HEK293 (cell line): ENCODE measurements at regions not wholly inside any gene's neighbourhood (a gene's known extent, or its start where the extent isn't known, plus 50 kb on each side); places are given as distances from the start of the nearest gene placed in this dataset.

ENCODE experiments used
- CTCF ChIA-PET: fragments of 350-600 bp; formaldehyde crosslinking; extraction: SDS; loops from one replicate; lab custom pipeline; 2021; ENCODE audit warnings: antibody characterized with exemption; lab: Yijun Ruan, JAX
- POLR2A ChIA-PET: fragments of 300-600 bp; formaldehyde crosslinking; extraction: SDS; loops from one replicate; lab custom pipeline; 2020; ENCODE audit warnings: antibody characterized with exemption, inconsistent platforms; lab: Yijun Ruan, JAX
- H3K27ac ChIP-seq: fragments of 200-500 bp; sonication (Bioruptor generic); 2 replicates; pipeline ENCODE4 v1.5.1; 2014; ENCODE audit warnings: low read depth, low read length, control low read depth, inconsistent platforms; ENCODE audit errors: extremely low read depth
- H3K36me3 ChIP-seq, 2 experiments: fragments of 200-500 bp in 1 of 2; sonication (Bioruptor generic) in 1 of 2; 1 replicate in 1 of 2; 2 replicates in 1 of 2; pipeline ENCODE4 v1.5.1; 2014 to 2017; ENCODE audit warnings: inconsistent platforms in 2 of 2, low read length in 2 of 2; ENCODE audit not compliant: control insufficient read depth in 2 of 2, insufficient read depth in 1 of 2
- H3K4me1 ChIP-seq: fragments of 200-500 bp; sonication (Bioruptor generic); 2 replicates; pipeline ENCODE4 v1.5.1; 2014; ENCODE audit warnings: mild to moderate bottlenecking, low read length, inconsistent platforms; ENCODE audit not compliant: control insufficient read depth, insufficient read depth
- H3K4me3 ChIP-seq: 2 replicates; pipeline ENCODE4 v1.5.1; 2011; ENCODE audit warnings: low read depth, mild to moderate bottlenecking, control low read depth, low read length, moderate library complexity
- H3K9me3 ChIP-seq: fragments of 200-500 bp; sonication (Bioruptor generic); 2 replicates; pipeline ENCODE4 v1.5.1; 2014; ENCODE audit warnings: low read depth, low read length, inconsistent platforms; ENCODE audit not compliant: control insufficient read depth, insufficient read depth
- EGR2 ChIP-seq: fragments of 450-650 bp; formaldehyde crosslinking; IDR thresholded peaks from 2 replicates; pipeline ENCODE4 v1.5.1; 2016; ENCODE audit warnings: low read depth, missing biosample characterization, missing genetic modification characterization
- IKZF3 ChIP-seq: fragments of 450-650 bp; IDR thresholded peaks from 2 replicates; pipeline ENCODE4 v1.5.0; 2018; ENCODE audit warnings: missing biosample characterization, mild to moderate bottlenecking, missing genetic modification characterization, moderate library complexity
- KLF16 ChIP-seq: fragments of 450-650 bp; formaldehyde crosslinking; IDR thresholded peaks from 2 replicates; pipeline ENCODE4 v1.5.1; 2017; ENCODE audit warnings: missing biosample characterization, missing genetic modification characterization
- OVOL3 ChIP-seq: fragments of 450-650 bp; formaldehyde crosslinking; IDR thresholded peaks from 2 replicates; pipeline ENCODE4 v1.5.1; 2016; ENCODE audit warnings: missing biosample characterization, missing genetic modification characterization
- SETDB1 ChIP-seq: IDR thresholded peaks from one replicate; pipeline ENCODE4 v1.6.1; 2017; ENCODE audit warnings: mild to moderate bottlenecking, low read length, moderate library complexity, mixed read lengths; ENCODE audit not compliant: insufficient read length
- TRIM28 ChIP-seq: IDR thresholded peaks from 2 replicates; pipeline ENCODE4 v1.6.1; 2011; ENCODE audit warnings: low read length, control low read depth, borderline replicate concordance
- ZEB2 ChIP-seq: fragments of 450-650 bp; formaldehyde crosslinking; IDR thresholded peaks from 2 replicates; pipeline ENCODE4 v1.5.1; 2016; ENCODE audit warnings: missing biosample characterization, missing genetic modification characterization
- ZNF114 ChIP-seq: fragments of 450-650 bp; formaldehyde crosslinking; IDR thresholded peaks from 2 replicates; pipeline ENCODE4 v1.5.0; 2017; ENCODE audit warnings: missing biosample characterization, missing genetic modification characterization
- ZNF140 ChIP-seq: fragments of 450-650 bp; formaldehyde crosslinking; IDR thresholded peaks from 2 replicates; pipeline ENCODE4 v1.5.1; 2016; ENCODE audit warnings: missing biosample characterization, missing genetic modification characterization
- ZNF529 ChIP-seq: fragments of 450-650 bp; formaldehyde crosslinking; IDR thresholded peaks from 2 replicates; pipeline ENCODE4 v1.5.1; 2017; ENCODE audit warnings: missing genetic modification characterization, missing biosample characterization; ENCODE audit not compliant: insufficient replicate concordance
- ZNF658 ChIP-seq: fragments of 450-650 bp; formaldehyde crosslinking; IDR thresholded peaks from 2 replicates; pipeline ENCODE4; 2016; ENCODE audit warnings: missing biosample characterization, missing genetic modification characterization
- ZNF792 ChIP-seq: fragments of 450-650 bp; formaldehyde crosslinking; IDR thresholded peaks from 2 replicates; pipeline ENCODE4 v1.5.1; 2016; ENCODE audit warnings: missing biosample characterization, missing genetic modification characterization
- TF ChIP-seq, protein P1 (sequence below): fragments of 450-650 bp; formaldehyde crosslinking; IDR thresholded peaks from 2 replicates; pipeline ENCODE4 v1.5.1; 2016; ENCODE audit warnings: missing biosample characterization, missing genetic modification characterization
- TF ChIP-seq, protein P2 (sequence below): fragments of 450-650 bp; formaldehyde crosslinking; IDR thresholded peaks from 2 replicates; pipeline ENCODE4 v1.5.1; 2017; ENCODE audit warnings: missing biosample characterization, missing genetic modification characterization
- TF ChIP-seq, protein P3 (sequence below): fragments of 450-650 bp; formaldehyde crosslinking; IDR thresholded peaks from 2 replicates; pipeline ENCODE4 v1.5.1; 2016; ENCODE audit warnings: missing biosample characterization, missing genetic modification characterization
- TF ChIP-seq, protein P4 (sequence below): fragments of 450-650 bp; formaldehyde crosslinking; optimal IDR thresholded peaks from 2 replicates; pipeline ENCODE3; 2016; ENCODE audit warnings: missing biosample characterization, mild to moderate bottlenecking, missing genetic modification characterization
- TF ChIP-seq, protein P5 (sequence below): fragments of 450-650 bp; formaldehyde crosslinking; IDR thresholded peaks from 2 replicates; pipeline ENCODE4 v1.5.1; 2016; ENCODE audit warnings: missing biosample characterization, missing genetic modification characterization
- TF ChIP-seq, protein P6 (sequence below): fragments of 450-650 bp; formaldehyde crosslinking; IDR thresholded peaks from 2 replicates; pipeline ENCODE4 v1.5.1; 2016; ENCODE audit warnings: missing biosample characterization, missing genetic modification characterization
- TF ChIP-seq, protein P7 (sequence below): fragments of 450-650 bp; formaldehyde crosslinking; IDR thresholded peaks from 2 replicates; pipeline ENCODE4 v1.5.1; 2017; ENCODE audit warnings: missing biosample characterization, missing genetic modification characterization

DNA sequence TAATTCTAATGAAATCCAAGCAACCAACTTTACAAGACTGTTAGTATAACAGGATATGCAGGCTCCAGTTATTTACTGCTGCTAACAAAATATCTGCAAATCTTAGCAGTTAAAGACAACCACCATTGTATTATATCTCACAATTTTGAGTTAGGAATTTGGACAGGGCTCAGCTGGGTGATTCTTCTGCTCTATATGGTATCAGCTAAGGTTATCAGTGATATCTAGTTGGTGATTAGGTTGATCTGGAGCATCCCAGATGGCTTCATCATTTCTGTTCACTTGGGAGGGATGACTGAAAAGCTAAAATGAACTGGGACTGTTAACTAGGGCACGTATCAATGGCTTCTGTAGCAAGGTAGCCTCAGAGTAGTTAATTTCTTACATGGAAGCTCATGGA lies 105.7 kb downstream of the MBL2 start:
- no peaks in the 10 kb centered on the region for H3K4me1 ChIP-seq
- no peaks in the 10 kb centered on the region for H3K36me3 ChIP-seq
- no peaks in the 10 kb centered on the region for H3K9me3 ChIP-seq
- H3K4me3 ChIP-seq, result no peak overlapping the region
- ChIA-PET CTCF (interaction anchor here (1.5 kb wide), 2 partner anchors 23 to 63 kb away, joined by 5 to 6 read pairs; no protein-coding TSS in a partner anchor), POLR2A (no interaction called here)
- H3K27ac ChIP-seq, result no peak overlapping the region
- TF ChIP-seq TRIM28, result peak; percentile 96; the same call in 1 of the 2 replicates
- TF ChIP-seq KLF16 (tag by site-specific recombination), result no peak
- no peak for TF ChIP-seq EGR2 (tag by site-specific recombination)
- peak; percentile 93 for TF ChIP-seq SETDB1

DNA sequence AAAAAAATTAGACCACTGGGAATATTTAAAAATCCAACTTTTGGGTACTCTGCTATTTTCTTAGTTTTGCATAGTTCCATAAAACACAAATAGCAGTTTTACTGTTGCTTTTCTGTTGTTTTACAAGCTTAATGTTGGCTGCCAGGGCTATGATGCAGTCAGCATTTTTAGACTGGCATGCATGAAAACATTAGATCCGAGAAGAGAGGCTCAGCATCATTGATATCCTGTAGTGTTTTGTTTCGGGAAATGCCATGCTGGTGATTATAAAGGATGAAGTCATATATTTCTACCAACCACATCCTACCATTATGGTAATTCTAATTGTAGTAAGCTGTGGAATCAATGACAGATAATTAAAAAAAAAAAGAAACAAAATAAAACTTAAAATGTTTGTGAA lies 104.6 kb downstream of the MBL2 start:
- ChIA-PET POLR2A (no interaction called here), CTCF (no interaction called here)
- no peak for TF ChIP-seq ZNF658 (tag by site-specific recombination)
- H3K4me3 ChIP-seq, result no peak overlapping the region
- H3K27ac ChIP-seq, result no peak overlapping the region
- no peaks in the 10 kb centered on the region for H3K4me1 ChIP-seq
- no peaks in the 10 kb centered on the region for H3K9me3 ChIP-seq
- no peaks in the 10 kb centered on the region for H3K36me3 ChIP-seq

DNA sequence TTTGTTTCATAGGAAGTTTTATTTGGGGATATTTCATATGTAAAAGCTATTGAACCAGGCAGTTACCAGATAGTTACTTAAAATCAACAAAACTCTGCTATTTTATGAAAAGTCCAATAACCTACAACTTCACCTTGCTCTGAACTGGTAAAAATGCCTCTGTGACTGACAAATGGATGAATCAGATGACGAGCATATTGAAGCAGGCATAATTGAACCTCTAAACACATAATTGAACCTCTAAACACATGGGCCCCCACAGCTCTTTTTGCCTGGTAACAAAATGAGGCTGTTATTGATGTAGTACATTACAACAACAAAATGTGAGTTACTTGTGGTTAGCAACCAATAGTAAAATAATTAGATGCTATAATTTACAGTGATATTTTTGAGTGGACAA lies 99.7 kb downstream of the MBL2 start:
- Histone ChIP-seq H3K4me3 (no peak overlapping the region), H3K36me3 (no peaks in the 10 kb centered on the region), H3K27ac (no peak overlapping the region), H3K4me1 (no peaks in the 10 kb centered on the region), H3K9me3 (no peaks in the 10 kb centered on the region)
- ChIA-PET POLR2A (no interaction called here), CTCF (interaction anchor here (1.6 kb wide), 1 partner anchor 29 kb away, joined by 6 read pairs; no protein-coding TSS in a partner anchor)
- TF ChIP-seq, protein P1, sequence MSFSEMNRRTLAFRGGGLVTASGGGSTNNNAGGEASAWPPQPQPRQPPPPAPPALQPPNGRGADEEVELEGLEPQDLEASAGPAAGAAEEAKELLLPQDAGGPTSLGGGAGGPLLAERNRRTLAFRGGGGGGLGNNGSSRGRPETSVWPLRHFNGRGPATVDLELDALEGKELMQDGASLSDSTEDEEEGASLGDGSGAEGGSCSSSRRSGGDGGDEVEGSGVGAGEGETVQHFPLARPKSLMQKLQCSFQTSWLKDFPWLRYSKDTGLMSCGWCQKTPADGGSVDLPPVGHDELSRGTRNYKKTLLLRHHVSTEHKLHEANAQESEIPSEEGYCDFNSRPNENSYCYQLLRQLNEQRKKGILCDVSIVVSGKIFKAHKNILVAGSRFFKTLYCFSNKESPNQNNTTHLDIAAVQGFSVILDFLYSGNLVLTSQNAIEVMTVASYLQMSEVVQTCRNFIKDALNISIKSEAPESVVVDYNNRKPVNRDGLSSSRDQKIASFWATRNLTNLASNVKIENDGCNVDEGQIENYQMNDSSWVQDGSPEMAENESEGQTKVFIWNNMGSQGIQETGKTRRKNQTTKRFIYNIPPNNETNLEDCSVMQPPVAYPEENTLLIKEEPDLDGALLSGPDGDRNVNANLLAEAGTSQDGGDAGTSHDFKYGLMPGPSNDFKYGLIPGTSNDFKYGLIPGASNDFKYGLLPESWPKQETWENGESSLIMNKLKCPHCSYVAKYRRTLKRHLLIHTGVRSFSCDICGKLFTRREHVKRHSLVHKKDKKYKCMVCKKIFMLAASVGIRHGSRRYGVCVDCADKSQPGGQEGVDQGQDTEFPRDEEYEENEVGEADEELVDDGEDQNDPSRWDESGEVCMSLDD (tag by site-specific recombination), result no peak
- TF ChIP-seq, protein P2, sequence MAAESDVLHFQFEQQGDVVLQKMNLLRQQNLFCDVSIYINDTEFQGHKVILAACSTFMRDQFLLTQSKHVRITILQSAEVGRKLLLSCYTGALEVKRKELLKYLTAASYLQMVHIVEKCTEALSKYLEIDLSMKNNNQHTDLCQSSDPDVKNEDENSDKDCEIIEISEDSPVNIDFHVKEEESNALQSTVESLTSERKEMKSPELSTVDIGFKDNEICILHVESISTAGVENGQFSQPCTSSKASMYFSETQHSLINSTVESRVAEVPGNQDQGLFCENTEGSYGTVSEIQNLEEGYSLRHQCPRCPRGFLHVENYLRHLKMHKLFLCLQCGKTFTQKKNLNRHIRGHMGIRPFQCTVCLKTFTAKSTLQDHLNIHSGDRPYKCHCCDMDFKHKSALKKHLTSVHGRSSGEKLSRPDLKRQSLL (tag by site-specific recombination), result no peak
- no peak for TF ChIP-seq OVOL3 (tag by site-specific recombination)
- TF ChIP-seq, protein P3, sequence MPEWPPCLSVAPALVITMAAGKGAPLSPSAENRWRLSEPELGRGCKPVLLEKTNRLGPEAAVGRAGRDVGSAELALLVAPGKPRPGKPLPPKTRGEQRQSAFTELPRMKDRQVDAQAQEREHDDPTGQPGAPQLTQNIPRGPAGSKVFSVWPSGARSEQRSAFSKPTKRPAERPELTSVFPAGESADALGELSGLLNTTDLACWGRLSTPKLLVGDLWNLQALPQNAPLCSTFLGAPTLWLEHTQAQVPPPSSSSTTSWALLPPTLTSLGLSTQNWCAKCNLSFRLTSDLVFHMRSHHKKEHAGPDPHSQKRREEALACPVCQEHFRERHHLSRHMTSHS, result no peak
- TF ChIP-seq, protein P4, sequence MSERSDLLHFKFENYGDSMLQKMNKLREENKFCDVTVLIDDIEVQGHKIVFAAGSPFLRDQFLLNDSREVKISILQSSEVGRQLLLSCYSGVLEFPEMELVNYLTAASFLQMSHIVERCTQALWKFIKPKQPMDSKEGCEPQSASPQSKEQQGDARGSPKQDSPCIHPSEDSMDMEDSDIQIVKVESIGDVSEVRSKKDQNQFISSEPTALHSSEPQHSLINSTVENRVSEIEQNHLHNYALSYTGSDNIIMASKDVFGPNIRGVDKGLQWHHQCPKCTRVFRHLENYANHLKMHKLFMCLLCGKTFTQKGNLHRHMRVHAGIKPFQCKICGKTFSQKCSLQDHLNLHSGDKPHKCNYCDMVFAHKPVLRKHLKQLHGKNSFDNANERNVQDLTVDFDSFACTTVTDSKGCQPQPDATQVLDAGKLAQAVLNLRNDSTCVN, result no peak
- no peak for TF ChIP-seq ZNF114 (tag by site-specific recombination)
- no peak for TF ChIP-seq ZNF140
- no peak for TF ChIP-seq ZNF792 (tag by site-specific recombination)
- no peak for TF ChIP-seq ZNF529 (tag by site-specific recombination)
- TF ChIP-seq ZEB2, result no peak
- no peak for TF ChIP-seq IKZF3 (tag by site-specific recombination)
- TF ChIP-seq, protein P5, sequence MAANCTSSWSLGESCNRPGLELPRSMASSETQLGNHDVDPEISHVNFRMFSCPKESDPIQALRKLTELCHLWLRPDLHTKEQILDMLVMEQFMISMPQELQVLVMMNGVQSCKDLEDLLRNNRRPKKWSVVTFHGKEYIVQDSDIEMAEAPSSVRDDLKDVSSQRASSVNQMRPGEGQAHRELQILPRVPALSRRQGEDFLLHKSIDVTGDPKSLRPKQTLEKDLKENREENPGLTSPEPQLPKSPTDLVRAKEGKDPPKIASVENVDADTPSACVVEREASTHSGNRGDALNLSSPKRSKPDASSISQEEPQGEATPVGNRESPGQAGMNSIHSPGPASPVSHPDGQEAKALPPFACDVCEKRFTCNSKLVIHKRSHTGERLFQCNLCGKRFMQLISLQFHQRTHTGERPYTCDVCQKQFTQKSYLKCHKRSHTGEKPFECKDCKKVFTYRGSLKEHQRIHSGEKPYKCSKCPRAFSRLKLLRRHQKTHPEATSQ (tag by site-specific recombination), result no peak
- TF ChIP-seq, protein P6, sequence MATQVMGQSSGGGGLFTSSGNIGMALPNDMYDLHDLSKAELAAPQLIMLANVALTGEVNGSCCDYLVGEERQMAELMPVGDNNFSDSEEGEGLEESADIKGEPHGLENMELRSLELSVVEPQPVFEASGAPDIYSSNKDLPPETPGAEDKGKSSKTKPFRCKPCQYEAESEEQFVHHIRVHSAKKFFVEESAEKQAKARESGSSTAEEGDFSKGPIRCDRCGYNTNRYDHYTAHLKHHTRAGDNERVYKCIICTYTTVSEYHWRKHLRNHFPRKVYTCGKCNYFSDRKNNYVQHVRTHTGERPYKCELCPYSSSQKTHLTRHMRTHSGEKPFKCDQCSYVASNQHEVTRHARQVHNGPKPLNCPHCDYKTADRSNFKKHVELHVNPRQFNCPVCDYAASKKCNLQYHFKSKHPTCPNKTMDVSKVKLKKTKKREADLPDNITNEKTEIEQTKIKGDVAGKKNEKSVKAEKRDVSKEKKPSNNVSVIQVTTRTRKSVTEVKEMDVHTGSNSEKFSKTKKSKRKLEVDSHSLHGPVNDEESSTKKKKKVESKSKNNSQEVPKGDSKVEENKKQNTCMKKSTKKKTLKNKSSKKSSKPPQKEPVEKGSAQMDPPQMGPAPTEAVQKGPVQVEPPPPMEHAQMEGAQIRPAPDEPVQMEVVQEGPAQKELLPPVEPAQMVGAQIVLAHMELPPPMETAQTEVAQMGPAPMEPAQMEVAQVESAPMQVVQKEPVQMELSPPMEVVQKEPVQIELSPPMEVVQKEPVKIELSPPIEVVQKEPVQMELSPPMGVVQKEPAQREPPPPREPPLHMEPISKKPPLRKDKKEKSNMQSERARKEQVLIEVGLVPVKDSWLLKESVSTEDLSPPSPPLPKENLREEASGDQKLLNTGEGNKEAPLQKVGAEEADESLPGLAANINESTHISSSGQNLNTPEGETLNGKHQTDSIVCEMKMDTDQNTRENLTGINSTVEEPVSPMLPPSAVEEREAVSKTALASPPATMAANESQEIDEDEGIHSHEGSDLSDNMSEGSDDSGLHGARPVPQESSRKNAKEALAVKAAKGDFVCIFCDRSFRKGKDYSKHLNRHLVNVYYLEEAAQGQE (tag by site-specific recombination), result no peak
- TF ChIP-seq, protein P7, sequence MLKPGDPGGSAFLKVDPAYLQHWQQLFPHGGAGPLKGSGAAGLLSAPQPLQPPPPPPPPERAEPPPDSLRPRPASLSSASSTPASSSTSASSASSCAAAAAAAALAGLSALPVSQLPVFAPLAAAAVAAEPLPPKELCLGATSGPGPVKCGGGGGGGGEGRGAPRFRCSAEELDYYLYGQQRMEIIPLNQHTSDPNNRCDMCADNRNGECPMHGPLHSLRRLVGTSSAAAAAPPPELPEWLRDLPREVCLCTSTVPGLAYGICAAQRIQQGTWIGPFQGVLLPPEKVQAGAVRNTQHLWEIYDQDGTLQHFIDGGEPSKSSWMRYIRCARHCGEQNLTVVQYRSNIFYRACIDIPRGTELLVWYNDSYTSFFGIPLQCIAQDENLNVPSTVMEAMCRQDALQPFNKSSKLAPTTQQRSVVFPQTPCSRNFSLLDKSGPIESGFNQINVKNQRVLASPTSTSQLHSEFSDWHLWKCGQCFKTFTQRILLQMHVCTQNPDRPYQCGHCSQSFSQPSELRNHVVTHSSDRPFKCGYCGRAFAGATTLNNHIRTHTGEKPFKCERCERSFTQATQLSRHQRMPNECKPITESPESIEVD (tag by site-specific recombination), result no peak
